ENCODE measurements at regions not wholly inside any gene's neighbourhood (a gene's known extent, or its start where the extent isn't known, plus 50 kb on each side); places are given as distances from the start of the nearest gene placed in this dataset.

DNA sequence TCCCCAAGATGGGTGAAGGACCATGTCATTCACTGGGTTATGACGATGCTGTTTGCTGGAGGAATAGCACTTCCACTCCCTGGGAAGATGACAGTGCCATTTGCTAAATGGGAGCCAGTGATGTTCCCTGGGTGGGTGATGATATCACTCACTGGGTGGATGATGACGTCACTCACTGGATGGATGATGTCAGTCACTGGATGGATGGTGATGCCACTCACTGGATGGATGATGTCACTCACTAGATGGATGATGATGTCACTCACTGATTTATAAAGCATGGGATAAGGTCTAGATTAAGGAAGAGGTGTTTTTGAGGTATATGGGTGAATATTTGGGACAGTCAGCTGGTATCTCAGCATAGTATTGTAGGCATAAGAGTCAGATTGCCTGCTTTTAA is 457.2 kb downstream of the AJAP1 start:
- H3K36me3 Mint-ChIP-seq: no peaks in the 10 kb centered on the region
- peaks cover 9 to 27% of the 10 kb centered on the region in 2 donors for H3K27me3 Mint-ChIP-seq
- no peak overlapping the region for H3K27ac Mint-ChIP-seq
- Histone ChIP-seq H3K36me3 (ENCODE audit: control insufficient read depth in 2 of 2, extremely low read depth in 1 of 2, insufficient read depth in 1 of 2, low read length in 1 of 2) (no peaks in the 10 kb centered on the region), H3K4me1 (ENCODE audit: control insufficient read depth in 1 of 2, extremely low read depth in 1 of 2, insufficient read depth in 2 of 2, low read length in 2 of 2) (peaks cover 0 to 8% of the 10 kb centered on the region in 2 experiments), H3K27me3 (replicated peaks in 1 of 2; ENCODE audit: control insufficient read depth in 2 of 2, extremely low read depth in 1 of 2, insufficient read depth in 2 of 2, low read length in 1 of 2) (no peaks in the 10 kb centered on the region), H3K9me3 (no peaks in the 10 kb centered on the region), H3K27ac (ENCODE audit: low read length) (no peak overlapping the region), H3K4me3 (ENCODE audit: control insufficient read depth in 1 of 2, extremely low read depth in 1 of 2, low read length in 1 of 2) (no peak overlapping the region)
- H3K9me3 Mint-ChIP-seq: no peaks in the 10 kb centered on the region
- POLR2A ChIA-PET: no interaction called here
- no peak overlapping the region for H3K4me3 Mint-ChIP-seq
- CTCF ChIA-PET: no interaction called here
- peaks cover 15 to 37% (median 20%) of the 10 kb centered on the region in 3 donors for H3K4me1 Mint-ChIP-seq
- no peak for ATAC-seq (replicated peaks in 1 of 4)
- no peak for DNase-seq
- 83% methylated on average over 2 of the region's 2 CpGs for WGBS (ENCODE audit: insufficient coverage)

DNA sequence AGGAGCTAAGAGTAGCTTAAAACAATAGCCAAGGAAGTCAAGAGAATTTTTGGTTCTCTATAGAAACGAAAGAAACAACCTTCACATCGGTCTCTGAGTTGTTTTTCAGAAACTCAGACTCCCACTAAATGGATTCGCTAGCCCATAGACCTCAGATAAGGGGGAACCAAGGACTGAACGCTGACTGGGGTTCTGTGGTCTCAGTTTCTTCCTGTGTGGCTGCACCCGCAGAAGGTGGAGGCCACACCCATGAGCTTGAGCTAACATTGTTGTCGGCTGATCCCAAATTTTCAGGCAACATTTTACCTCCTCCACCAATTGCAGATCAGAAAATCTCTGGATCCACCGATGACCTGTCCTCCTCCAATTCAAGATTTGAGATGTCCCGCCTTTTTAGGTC is 456.1 kb downstream of the AJAP1 start:
- Histone ChIP-seq H3K4me1 (ENCODE audit: control insufficient read depth in 1 of 2, extremely low read depth in 1 of 2, insufficient read depth in 2 of 2, low read length in 2 of 2) (peaks cover 0 to 8% of the 10 kb centered on the region in 2 experiments), H3K36me3 (ENCODE audit: control insufficient read depth in 2 of 2, extremely low read depth in 1 of 2, insufficient read depth in 1 of 2, low read length in 1 of 2) (no peaks in the 10 kb centered on the region), H3K4me3 (ENCODE audit: control insufficient read depth in 1 of 2, extremely low read depth in 1 of 2, low read length in 1 of 2) (no peak overlapping the region), H3K9me3 (no peaks in the 10 kb centered on the region), H3K27me3 (replicated peaks in 1 of 2; ENCODE audit: control insufficient read depth in 2 of 2, extremely low read depth in 1 of 2, insufficient read depth in 2 of 2, low read length in 1 of 2) (no peaks in the 10 kb centered on the region), H3K27ac (ENCODE audit: low read length) (no peak overlapping the region)
- 58% methylated on average over 7 of the region's 8 CpGs for whole genome bisulfite sequencing (ENCODE audit: insufficient coverage)
- Mint-ChIP-seq H3K4me1 (peaks cover 15 to 37% (median 20%) of the 10 kb centered on the region in 3 donors), H3K27me3 (peaks cover 9 to 30% of the 10 kb centered on the region in 2 donors), H3K27ac (peak overlapping the region in 1 of 2 donors; percentile 9), H3K9me3 (no peaks in the 10 kb centered on the region), H3K4me3 (peak overlapping the region in 1 of 3 donors; percentile 12), H3K36me3 (no peaks in the 10 kb centered on the region)
- ATAC-seq (replicated peaks in 1 of 4) (peak in 1 of 4 experiments; percentile 38), DNase-seq (peak in 2 of 35 experiments; percentile 1 to 26)
- ChIA-PET CTCF (no interaction called here), POLR2A (no interaction called here)

DNA sequence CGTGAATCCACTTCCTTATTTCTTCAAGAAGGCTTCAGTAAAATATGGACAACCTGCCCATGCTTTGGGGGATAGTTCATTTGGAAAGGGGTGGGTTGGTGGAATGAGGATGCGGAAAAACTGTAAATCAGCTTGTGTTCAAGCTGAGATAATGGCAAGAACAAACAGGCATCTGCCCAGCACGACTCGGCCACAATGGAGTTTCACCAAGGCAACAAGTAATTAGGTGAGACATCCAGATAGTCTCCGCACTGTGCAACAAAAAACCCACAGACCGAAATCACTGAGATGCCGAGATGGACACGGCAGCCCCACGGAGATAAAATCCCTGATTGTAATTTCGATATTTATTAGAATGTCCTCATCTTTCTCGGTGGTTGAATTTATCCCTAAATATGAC is 455.2 kb downstream of the AJAP1 start:
- DNase-seq (no peak), ATAC-seq (replicated peaks in 1 of 4) (no peak)
- Mint-ChIP-seq H3K4me3 (no peak overlapping the region), H3K27ac (no peak overlapping the region), H3K9me3 (no peaks in the 10 kb centered on the region), H3K27me3 (peaks cover 9 to 30% of the 10 kb centered on the region in 2 donors), H3K36me3 (no peaks in the 10 kb centered on the region), H3K4me1 (peaks cover 15 to 37% (median 20%) of the 10 kb centered on the region in 3 donors)
- Histone ChIP-seq H3K27me3 (replicated peaks in 1 of 2; ENCODE audit: control insufficient read depth in 2 of 2, extremely low read depth in 1 of 2, insufficient read depth in 2 of 2, low read length in 1 of 2) (no peaks in the 10 kb centered on the region), H3K27ac (ENCODE audit: low read length) (no peak overlapping the region), H3K4me1 (ENCODE audit: control insufficient read depth in 1 of 2, extremely low read depth in 1 of 2, insufficient read depth in 2 of 2, low read length in 2 of 2) (peaks cover 0 to 8% of the 10 kb centered on the region in 2 experiments), H3K36me3 (ENCODE audit: control insufficient read depth in 2 of 2, extremely low read depth in 1 of 2, insufficient read depth in 1 of 2, low read length in 1 of 2) (no peaks in the 10 kb centered on the region), H3K4me3 (ENCODE audit: control insufficient read depth in 1 of 2, extremely low read depth in 1 of 2, low read length in 1 of 2) (no peak overlapping the region), H3K9me3 (no peaks in the 10 kb centered on the region)
- CTCF ChIA-PET: no interaction called here
- POLR2A ChIA-PET: no interaction called here
- WGBS (ENCODE audit: insufficient coverage): 72% methylated on average over 5 of the region's 11 CpGs

DNA sequence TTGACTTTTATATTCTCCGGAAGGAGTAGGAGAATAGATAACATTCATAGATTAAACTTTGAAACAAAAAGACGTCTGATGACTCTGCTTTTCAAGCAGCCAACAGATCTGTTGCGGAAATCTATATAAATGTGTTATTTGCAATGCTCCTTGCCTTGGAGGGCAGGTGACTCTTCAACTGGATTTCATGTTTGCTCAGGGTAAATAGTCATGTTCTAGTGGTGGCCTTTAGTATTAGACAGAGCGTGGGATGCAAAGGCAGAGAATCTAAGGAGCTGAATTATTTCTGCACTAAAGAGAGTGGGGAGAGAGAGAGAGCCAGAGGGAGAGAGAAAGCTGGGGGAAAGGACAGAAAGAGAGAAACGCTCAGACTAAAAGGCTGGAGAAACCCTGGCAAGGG is 454.3 kb downstream of the AJAP1 start:
- POLR2A ChIA-PET: no interaction called here

DNA sequence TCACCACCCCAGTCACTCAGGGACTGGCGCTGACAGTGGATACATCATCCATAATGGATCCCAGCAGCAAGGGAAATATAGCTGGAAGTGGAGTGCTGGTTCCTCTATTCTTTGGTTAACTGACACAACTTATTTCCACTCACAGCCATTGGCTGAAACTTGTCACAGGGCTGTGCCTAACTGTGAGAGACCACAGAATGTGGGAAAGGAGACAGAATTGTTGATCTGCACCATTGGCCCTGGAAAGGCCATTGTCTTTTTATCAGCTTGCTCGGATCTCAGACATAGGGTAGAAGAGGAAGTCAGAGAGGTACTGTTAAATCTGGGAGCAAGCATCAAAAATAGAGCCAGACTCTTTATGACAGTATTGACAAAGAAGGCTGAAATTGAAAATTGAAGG is 451.3 kb downstream of the AJAP1 start:
- POLR2A ChIA-PET: no interaction called here

More for the DNA sequence above, 454.3 kb downstream of the AJAP1 start:
- ATAC-seq (replicated peaks in 1 of 4) (no peak), DNase-seq (no peak)
- 94% methylated on average over 3 of the region's 5 CpGs for WGBS (ENCODE audit: insufficient coverage)
- CTCF ChIA-PET: no interaction called here
- no peaks in the 10 kb centered on the region for H3K27me3 ChIP-seq (replicated peaks in 1 of 2; ENCODE audit: control insufficient read depth in 2 of 2, extremely low read depth in 1 of 2, insufficient read depth in 2 of 2, low read length in 1 of 2)
- no peak overlapping the region for H3K4me3 ChIP-seq (ENCODE audit: control insufficient read depth in 1 of 2, extremely low read depth in 1 of 2, low read length in 1 of 2)
- Mint-ChIP-seq H3K27ac (no peak overlapping the region), H3K27me3 (peaks cover 9 to 30% of the 10 kb centered on the region in 2 donors), H3K4me3 (no peak overlapping the region), H3K36me3 (no peaks in the 10 kb centered on the region), H3K9me3 (no peaks in the 10 kb centered on the region), H3K4me1 (peaks cover 15 to 37% (median 20%) of the 10 kb centered on the region in 3 donors)
- H3K4me1 ChIP-seq (ENCODE audit: control insufficient read depth in 1 of 2, extremely low read depth in 1 of 2, insufficient read depth in 2 of 2, low read length in 2 of 2): peaks cover 0 to 8% of the 10 kb centered on the region in 2 experiments
- H3K9me3 ChIP-seq: no peaks in the 10 kb centered on the region
- no peaks in the 10 kb centered on the region for H3K36me3 ChIP-seq (ENCODE audit: control insufficient read depth in 2 of 2, extremely low read depth in 1 of 2, insufficient read depth in 1 of 2, low read length in 1 of 2)
- no peak overlapping the region for H3K27ac ChIP-seq (ENCODE audit: low read length)

DNA sequence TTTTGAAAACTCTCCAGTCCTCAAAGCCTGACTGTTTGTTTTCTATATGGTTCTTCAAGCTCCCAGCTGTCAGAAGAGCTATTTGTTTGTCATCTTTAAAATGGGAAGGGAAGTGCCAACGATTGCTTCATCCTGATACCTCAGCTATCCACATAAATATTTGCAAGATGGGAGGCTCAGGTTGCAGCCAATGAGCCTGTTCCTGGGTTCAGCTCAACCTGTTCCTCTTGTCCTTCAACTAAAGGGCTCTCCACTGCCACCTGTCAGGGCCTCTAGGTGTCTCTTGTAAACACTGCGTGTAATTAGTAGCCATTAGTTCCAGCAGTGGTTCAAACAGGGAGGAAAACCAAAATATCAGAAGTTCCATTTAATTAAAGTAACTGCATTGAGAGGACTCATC is 445.1 kb downstream of the AJAP1 start:
- Mint-ChIP-seq H3K27me3 (peaks cover 6 to 21% of the 10 kb centered on the region in 2 donors), H3K27ac (no peak overlapping the region), H3K36me3 (peaks cover 3% of the 10 kb centered on the region), H3K9me3 (peaks cover 0 to 10% (median 3%) of the 10 kb centered on the region in 3 donors), H3K4me3 (no peak overlapping the region), H3K4me1 (no peaks in the 10 kb centered on the region)
- Histone ChIP-seq H3K36me3 (ENCODE audit: control insufficient read depth in 2 of 2, extremely low read depth in 1 of 2, insufficient read depth in 1 of 2, low read length in 1 of 2) (no peaks in the 10 kb centered on the region), H3K27me3 (replicated peaks in 1 of 2; ENCODE audit: control insufficient read depth in 2 of 2, extremely low read depth in 1 of 2, insufficient read depth in 2 of 2, low read length in 1 of 2) (no peaks in the 10 kb centered on the region), H3K27ac (ENCODE audit: low read length) (no peak overlapping the region), H3K4me3 (ENCODE audit: control insufficient read depth in 1 of 2, extremely low read depth in 1 of 2, low read length in 1 of 2) (no peak overlapping the region), H3K9me3 (no peaks in the 10 kb centered on the region), H3K4me1 (ENCODE audit: control insufficient read depth in 1 of 2, extremely low read depth in 1 of 2, insufficient read depth in 2 of 2, low read length in 2 of 2) (no peaks in the 10 kb centered on the region)
- ATAC-seq (replicated peaks in 1 of 4): no peak
- 46% methylated on average over 2 of the region's 2 CpGs for WGBS (ENCODE audit: insufficient coverage)
- DNase-seq: no peak
- CTCF ChIA-PET: no interaction called here
- POLR2A ChIA-PET: no interaction called here

More for the DNA sequence above, 451.3 kb downstream of the AJAP1 start:
- H3K27me3 ChIP-seq (replicated peaks in 1 of 2; ENCODE audit: control insufficient read depth in 2 of 2, extremely low read depth in 1 of 2, insufficient read depth in 2 of 2, low read length in 1 of 2): no peaks in the 10 kb centered on the region
- CTCF ChIA-PET: no interaction called here
- H3K36me3 ChIP-seq (ENCODE audit: control insufficient read depth in 2 of 2, extremely low read depth in 1 of 2, insufficient read depth in 1 of 2, low read length in 1 of 2): no peaks in the 10 kb centered on the region
- no peak overlapping the region for H3K4me3 Mint-ChIP-seq
- peaks cover 0 to 8% (median 3%) of the 10 kb centered on the region in 3 donors for H3K9me3 Mint-ChIP-seq
- ATAC-seq (replicated peaks in 1 of 4) (no peak), DNase-seq (no peak)
- WGBS (ENCODE audit: insufficient coverage): no CpG with 5 or more reads among the region's 2 CpGs
- H3K4me3 ChIP-seq (ENCODE audit: control insufficient read depth in 1 of 2, extremely low read depth in 1 of 2, low read length in 1 of 2): no peak overlapping the region
- H3K4me1 Mint-ChIP-seq: peaks cover 7 to 21% (median 10%) of the 10 kb centered on the region in 3 donors
- no peaks in the 10 kb centered on the region for H3K9me3 ChIP-seq
- no peak overlapping the region for H3K27ac ChIP-seq (ENCODE audit: low read length)
- H3K27me3 Mint-ChIP-seq: peaks cover 14 to 32% of the 10 kb centered on the region in 2 donors
- peaks cover 3% of the 10 kb centered on the region for H3K36me3 Mint-ChIP-seq
- H3K4me1 ChIP-seq (ENCODE audit: control insufficient read depth in 1 of 2, extremely low read depth in 1 of 2, insufficient read depth in 2 of 2, low read length in 2 of 2): peaks cover 0 to 8% of the 10 kb centered on the region in 2 experiments
- no peak overlapping the region for H3K27ac Mint-ChIP-seq

DNA sequence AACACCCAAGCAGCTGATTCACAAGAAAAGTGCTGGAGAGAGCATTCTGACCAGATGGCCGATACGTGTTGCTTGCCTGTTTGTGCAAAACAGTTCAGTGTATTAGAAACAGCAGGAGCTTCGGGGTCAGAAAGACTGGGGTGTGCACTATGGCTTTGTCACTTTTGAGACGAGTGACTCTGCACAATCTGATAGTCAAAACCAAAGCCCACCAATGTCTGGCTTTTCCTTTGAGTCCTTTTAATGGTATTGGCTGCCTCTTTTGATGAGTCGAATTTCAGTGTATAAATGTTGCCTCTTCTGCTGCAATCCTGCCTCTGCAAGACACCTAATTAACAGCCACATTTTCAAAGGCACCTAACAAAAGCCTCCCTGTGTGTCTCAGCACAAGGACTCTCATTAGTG is 444.6 kb downstream of the AJAP1 start:
- WGBS (ENCODE audit: insufficient coverage): 87% methylated on average over 3 of the region's 5 CpGs
- Histone ChIP-seq H3K27me3 (replicated peaks in 1 of 2; ENCODE audit: control insufficient read depth in 2 of 2, extremely low read depth in 1 of 2, insufficient read depth in 2 of 2, low read length in 1 of 2) (no peaks in the 10 kb centered on the region), H3K36me3 (ENCODE audit: control insufficient read depth in 2 of 2, extremely low read depth in 1 of 2, insufficient read depth in 1 of 2, low read length in 1 of 2) (no peaks in the 10 kb centered on the region), H3K27ac (ENCODE audit: low read length) (no peak overlapping the region), H3K9me3 (no peaks in the 10 kb centered on the region), H3K4me1 (ENCODE audit: control insufficient read depth in 1 of 2, extremely low read depth in 1 of 2, insufficient read depth in 2 of 2, low read length in 2 of 2) (no peaks in the 10 kb centered on the region), H3K4me3 (ENCODE audit: control insufficient read depth in 1 of 2, extremely low read depth in 1 of 2, low read length in 1 of 2) (no peak overlapping the region)
- Mint-ChIP-seq H3K4me3 (no peak overlapping the region), H3K4me1 (no peaks in the 10 kb centered on the region), H3K36me3 (peaks cover 3% of the 10 kb centered on the region), H3K27ac (no peak overlapping the region), H3K27me3 (peaks cover 8 to 21% of the 10 kb centered on the region in 2 donors), H3K9me3 (peaks cover 0 to 13% (median 3%) of the 10 kb centered on the region in 3 donors)
- POLR2A ChIA-PET: no interaction called here
- CTCF ChIA-PET: no interaction called here
- DNase-seq (no peak), ATAC-seq (replicated peaks in 1 of 4) (no peak)
